ENCODE measurements at regions not wholly inside any gene's neighbourhood (a gene's known extent, or its start where the extent isn't known, plus 50 kb on each side); places are given as distances from the start of the nearest gene placed in this dataset.

GRCh38 chr5:73250645-73251044 is 77.7 kb downstream of the TMEM174 start:
- TF ChIP-seq CTCF (IDR thresholded peaks at IDR 0.05) (no peak), EP300 (IDR thresholded peaks at IDR 0.05) (no peak)

All from stomach (tissue), 4 donors.